ENCODE measurements at regions not wholly inside any gene's neighbourhood (a gene's known extent, or its start where the extent isn't known, plus 50 kb on each side); places are given as distances from the start of the nearest gene placed in this dataset.

DNA sequence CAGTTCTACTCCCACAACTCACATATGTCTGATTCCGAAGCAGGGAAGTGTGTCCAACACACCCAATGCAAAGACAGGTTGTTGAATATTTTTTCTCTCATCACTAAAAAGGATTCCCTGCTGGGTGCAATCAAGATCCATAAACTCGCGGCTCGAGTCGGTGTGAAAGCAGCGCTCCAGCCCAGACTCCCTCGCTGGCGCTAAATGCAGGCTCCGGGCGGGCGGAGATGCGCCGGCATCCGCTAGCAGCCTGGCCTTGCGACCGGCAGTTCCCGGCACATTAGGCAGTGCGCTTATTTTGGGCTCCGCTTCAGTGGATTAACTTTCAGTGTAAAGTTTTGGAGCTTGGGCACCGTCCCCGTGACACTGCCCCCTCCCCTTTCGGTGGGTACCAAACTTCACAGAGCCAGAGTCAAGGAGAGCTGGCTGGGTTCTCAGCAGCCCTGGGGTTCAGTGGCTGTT is 87.7 kb upstream of the POU3F1 start:
- peaks cover 4 to 14% of the 10 kb centered on the region in 2 donors for H3K4me1 ChIP-seq (ENCODE audit: control insufficient read depth in 1 of 2, insufficient read depth in 2 of 2, low read length in 2 of 2)

DNA sequence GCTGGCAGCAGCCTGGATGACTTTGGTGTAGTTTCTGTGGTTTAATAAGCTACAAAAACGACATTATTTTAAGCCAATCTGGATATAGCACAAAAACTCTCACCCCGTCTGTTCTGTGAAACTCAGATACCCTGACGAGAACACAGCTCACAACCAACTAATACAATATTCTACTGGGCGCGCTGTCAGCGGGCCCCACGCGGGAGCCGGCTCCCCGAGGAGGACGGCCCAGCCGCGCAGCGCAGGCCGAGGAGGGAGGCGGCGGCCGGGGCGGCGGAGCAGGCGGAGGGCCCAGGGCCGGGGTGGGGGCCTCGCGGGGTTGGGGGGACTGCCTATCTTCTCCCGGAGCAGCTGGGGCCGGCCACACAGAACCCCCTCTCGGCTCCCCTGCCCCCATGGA is 87.2 kb upstream of the POU3F1 start:
- Histone ChIP-seq H3K36me3 (ENCODE audit: control insufficient read depth in 1 of 2, insufficient read depth in 2 of 2, low read length in 2 of 2) (no peaks in the 10 kb centered on the region), H3K9me3 (ENCODE audit: control insufficient read depth in 1 of 2, low read length in 2 of 2) (no peaks in the 10 kb centered on the region), H3K4me1 (ENCODE audit: control insufficient read depth in 1 of 2, insufficient read depth in 2 of 2, low read length in 2 of 2) (peaks cover 0 to 8% of the 10 kb centered on the region in 2 donors), H3K27ac (ENCODE audit: low read length) (no peak overlapping the region), H3K27me3 (ENCODE audit: low read depth, low read length) (peaks cover 21% of the 10 kb centered on the region), H3K4me3 (ENCODE audit: low read depth in 1 of 2, low read length in 2 of 2) (no peak overlapping the region)

More for the DNA sequence above, 87.7 kb upstream of the POU3F1 start:
- Histone ChIP-seq H3K27ac (ENCODE audit: low read length) (no peak overlapping the region), H3K4me3 (ENCODE audit: low read depth in 1 of 2, low read length in 2 of 2) (no peak overlapping the region), H3K27me3 (ENCODE audit: low read depth, low read length) (peaks cover 21% of the 10 kb centered on the region), H3K9me3 (ENCODE audit: control insufficient read depth in 1 of 2, low read length in 2 of 2) (no peaks in the 10 kb centered on the region), H3K36me3 (ENCODE audit: control insufficient read depth in 1 of 2, insufficient read depth in 2 of 2, low read length in 2 of 2) (no peaks in the 10 kb centered on the region)

DNA sequence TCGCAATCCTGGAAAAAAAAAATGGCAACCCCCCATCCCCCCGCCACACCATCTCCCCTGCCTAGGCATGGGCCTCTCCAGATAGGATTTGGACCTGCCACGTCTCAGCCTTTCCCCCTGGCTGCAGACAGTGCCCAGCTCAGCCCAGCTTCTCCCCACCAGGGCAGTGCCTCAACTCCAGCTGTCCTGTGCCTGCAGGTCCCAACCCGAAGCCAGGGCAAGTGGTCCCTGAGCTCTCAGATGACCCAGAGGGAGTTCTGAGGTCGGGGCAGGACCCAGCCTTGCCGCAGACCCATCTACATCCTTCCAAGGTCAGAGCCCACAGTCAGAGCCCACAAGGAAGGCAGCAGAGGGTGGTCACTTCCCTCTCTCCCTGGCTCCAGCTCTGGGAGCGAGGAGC is 86.7 kb upstream of the POU3F1 start:
- no peak overlapping the region for H3K27ac ChIP-seq (ENCODE audit: low read length)
- H3K4me1 ChIP-seq (ENCODE audit: control insufficient read depth in 1 of 2, insufficient read depth in 2 of 2, low read length in 2 of 2): peaks cover 0 to 4% of the 10 kb centered on the region in 2 donors
- peaks cover 21% of the 10 kb centered on the region for H3K27me3 ChIP-seq (ENCODE audit: low read depth, low read length)
- H3K36me3 ChIP-seq (ENCODE audit: control insufficient read depth in 1 of 2, insufficient read depth in 2 of 2, low read length in 2 of 2): no peaks in the 10 kb centered on the region
- no peak overlapping the region for H3K4me3 ChIP-seq (ENCODE audit: low read depth in 1 of 2, low read length in 2 of 2)
- H3K9me3 ChIP-seq (ENCODE audit: control insufficient read depth in 1 of 2, low read length in 2 of 2): no peaks in the 10 kb centered on the region

DNA sequence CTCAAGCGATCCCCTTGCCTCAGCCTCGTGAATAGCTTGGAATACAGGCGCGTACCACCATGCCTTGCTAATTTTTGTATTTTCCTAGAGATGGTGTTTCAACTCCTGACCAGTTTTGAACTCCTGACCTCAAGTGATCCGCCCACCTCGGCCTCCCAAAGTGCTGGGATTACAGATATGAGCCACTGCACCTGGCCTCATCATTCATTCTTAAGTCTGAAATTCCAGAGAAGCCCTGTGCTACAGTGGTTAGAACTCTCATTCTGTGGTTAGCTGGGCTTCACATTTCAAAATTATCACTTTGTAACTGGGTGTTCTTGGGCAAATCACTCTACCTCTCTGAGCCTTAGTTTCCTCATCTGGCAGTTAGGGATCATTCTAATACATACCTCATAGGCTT is 86.1 kb upstream of the POU3F1 start:
- H3K27ac ChIP-seq (ENCODE audit: low read length): no peak overlapping the region
- H3K36me3 ChIP-seq (ENCODE audit: control insufficient read depth in 1 of 2, insufficient read depth in 2 of 2, low read length in 2 of 2): no peaks in the 10 kb centered on the region
- H3K27me3 ChIP-seq (ENCODE audit: low read depth, low read length): peaks cover 21% of the 10 kb centered on the region
- H3K9me3 ChIP-seq (ENCODE audit: control insufficient read depth in 1 of 2, low read length in 2 of 2): no peaks in the 10 kb centered on the region
- peaks cover 0 to 3% of the 10 kb centered on the region in 2 donors for H3K4me1 ChIP-seq (ENCODE audit: control insufficient read depth in 1 of 2, insufficient read depth in 2 of 2, low read length in 2 of 2)
- no peak overlapping the region for H3K4me3 ChIP-seq (ENCODE audit: low read depth in 1 of 2, low read length in 2 of 2)

DNA sequence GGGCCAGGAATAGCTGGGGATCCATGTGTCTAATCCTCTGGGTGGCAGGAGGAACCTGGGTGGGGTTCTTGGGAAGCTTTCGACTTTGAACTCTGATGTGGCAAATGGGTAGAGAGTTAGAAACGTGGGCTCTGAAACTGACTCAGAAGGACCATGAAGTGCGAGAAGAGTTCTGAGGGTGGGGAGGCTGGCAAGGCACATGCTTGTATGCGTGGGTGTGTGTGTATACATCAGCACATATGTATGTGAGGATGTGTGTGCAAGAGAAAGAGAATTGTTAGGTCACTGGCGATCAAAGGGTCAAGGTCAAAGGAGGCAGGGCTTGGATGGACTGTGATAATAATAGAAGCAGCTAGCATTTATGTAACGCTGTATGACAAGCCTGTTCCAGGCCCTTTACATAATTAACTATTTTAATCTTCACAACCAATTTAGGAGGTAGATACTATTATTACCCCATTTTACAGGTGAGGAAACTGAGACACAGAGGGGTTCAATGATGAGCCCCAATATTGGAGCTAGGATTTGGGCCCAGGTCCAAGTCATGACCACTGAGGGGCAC is 84.5 kb upstream of the POU3F1 start:
- no peak overlapping the region for H3K27ac ChIP-seq (ENCODE audit: low read length)
- H3K4me1 ChIP-seq (ENCODE audit: control insufficient read depth in 1 of 2, insufficient read depth in 2 of 2, low read length in 2 of 2): peaks cover 0 to 3% of the 10 kb centered on the region in 2 donors
- H3K9me3 ChIP-seq (ENCODE audit: control insufficient read depth in 1 of 2, low read length in 2 of 2): no peaks in the 10 kb centered on the region
- no peaks in the 10 kb centered on the region for H3K36me3 ChIP-seq (ENCODE audit: control insufficient read depth in 1 of 2, insufficient read depth in 2 of 2, low read length in 2 of 2)
- H3K4me3 ChIP-seq (ENCODE audit: low read depth in 1 of 2, low read length in 2 of 2): no peak overlapping the region
- H3K27me3 ChIP-seq (ENCODE audit: low read depth, low read length): peaks cover 21% of the 10 kb centered on the region

DNA sequence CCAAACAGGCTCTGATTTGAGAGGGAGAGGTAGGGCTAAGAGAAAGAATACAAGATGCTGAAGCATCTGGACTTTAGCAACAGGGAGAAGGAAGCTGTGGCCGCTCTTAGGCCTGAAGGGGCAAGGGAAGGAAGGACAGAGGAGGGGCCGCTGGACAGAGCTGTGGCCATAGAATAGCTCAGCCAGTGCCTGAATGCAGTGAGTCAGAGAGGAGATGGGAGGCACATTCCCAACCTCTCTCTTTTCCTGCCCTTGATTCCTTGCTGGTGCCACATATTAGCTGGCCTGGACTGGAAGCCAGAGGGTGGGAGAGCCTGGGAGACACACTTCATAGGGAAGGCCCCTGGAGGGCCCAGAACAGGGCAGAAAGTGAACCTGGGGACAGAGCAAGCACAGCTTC is 83.4 kb upstream of the POU3F1 start:
- no peak overlapping the region for H3K4me3 ChIP-seq (ENCODE audit: low read depth in 1 of 2, low read length in 2 of 2)
- no peak overlapping the region for H3K27ac ChIP-seq (ENCODE audit: low read length)
- no peaks in the 10 kb centered on the region for H3K36me3 ChIP-seq (ENCODE audit: control insufficient read depth in 1 of 2, insufficient read depth in 2 of 2, low read length in 2 of 2)
- no peaks in the 10 kb centered on the region for H3K9me3 ChIP-seq (ENCODE audit: control insufficient read depth in 1 of 2, low read length in 2 of 2)
- peaks cover 16% of the 10 kb centered on the region for H3K27me3 ChIP-seq (ENCODE audit: low read depth, low read length)
- peaks cover 0 to 3% of the 10 kb centered on the region in 2 donors for H3K4me1 ChIP-seq (ENCODE audit: control insufficient read depth in 1 of 2, insufficient read depth in 2 of 2, low read length in 2 of 2)

DNA sequence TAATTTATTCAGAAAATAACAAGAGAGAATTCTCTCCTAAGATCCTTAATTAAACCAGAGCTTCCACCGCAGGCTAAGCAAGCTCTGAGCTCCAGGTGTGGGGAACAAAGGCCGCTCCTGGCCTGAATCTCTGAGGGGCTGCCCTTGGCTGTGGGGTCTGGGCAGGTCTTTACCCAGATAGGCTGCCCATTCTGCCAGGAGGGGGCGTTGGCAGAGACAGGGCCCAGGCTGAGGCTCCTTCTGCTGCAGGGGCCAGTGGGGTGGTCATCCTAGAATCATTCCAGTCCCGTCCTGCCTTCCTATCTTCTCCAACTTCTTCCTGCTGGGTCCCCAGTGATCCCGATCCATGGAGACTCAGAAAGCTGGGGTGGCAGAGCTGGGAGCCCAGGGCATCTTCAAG is 82.9 kb upstream of the POU3F1 start:
- peaks cover 15% of the 10 kb centered on the region for H3K27me3 ChIP-seq (ENCODE audit: low read depth, low read length)
- no peaks in the 10 kb centered on the region for H3K36me3 ChIP-seq (ENCODE audit: control insufficient read depth in 1 of 2, insufficient read depth in 2 of 2, low read length in 2 of 2)
- H3K4me1 ChIP-seq (ENCODE audit: control insufficient read depth in 1 of 2, insufficient read depth in 2 of 2, low read length in 2 of 2): peaks cover 0 to 3% of the 10 kb centered on the region in 2 donors
- H3K9me3 ChIP-seq (ENCODE audit: control insufficient read depth in 1 of 2, low read length in 2 of 2): no peaks in the 10 kb centered on the region
- H3K27ac ChIP-seq (ENCODE audit: low read length): no peak overlapping the region
- no peak overlapping the region for H3K4me3 ChIP-seq (ENCODE audit: low read depth in 1 of 2, low read length in 2 of 2)

DNA sequence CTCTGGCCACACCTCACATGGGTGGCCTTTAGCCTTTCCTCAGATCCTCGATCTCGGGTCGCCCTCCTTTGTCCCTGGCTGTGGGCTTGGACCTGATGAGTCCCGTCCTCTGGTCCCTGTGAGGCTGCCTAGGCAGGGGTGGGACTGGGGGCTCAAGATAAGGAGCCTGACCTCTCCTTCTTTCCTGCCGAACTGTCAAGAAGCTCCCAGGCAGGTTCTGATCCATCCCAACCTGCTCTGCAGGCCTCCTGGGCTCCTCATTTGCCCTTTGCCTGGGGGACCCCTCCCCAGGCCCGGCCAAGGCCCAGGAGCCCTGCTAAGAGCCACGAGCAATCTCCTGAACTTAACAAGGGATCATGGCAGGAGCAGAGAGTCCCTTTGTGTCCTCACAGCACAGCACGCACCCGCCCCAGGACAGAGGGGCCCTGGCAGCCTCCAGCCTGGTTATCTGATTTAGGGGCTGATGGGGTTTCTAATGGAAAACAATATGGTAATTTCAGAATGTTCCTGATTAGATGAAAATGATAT is 82.4 kb upstream of the POU3F1 start:
- Histone ChIP-seq H3K36me3 (ENCODE audit: control insufficient read depth in 1 of 2, insufficient read depth in 2 of 2, low read length in 2 of 2) (no peaks in the 10 kb centered on the region), H3K27me3 (ENCODE audit: low read depth, low read length) (peaks cover 12% of the 10 kb centered on the region), H3K9me3 (ENCODE audit: control insufficient read depth in 1 of 2, low read length in 2 of 2) (no peaks in the 10 kb centered on the region), H3K4me1 (ENCODE audit: control insufficient read depth in 1 of 2, insufficient read depth in 2 of 2, low read length in 2 of 2) (peaks cover 0 to 3% of the 10 kb centered on the region in 2 donors), H3K27ac (ENCODE audit: low read length) (no peak overlapping the region), H3K4me3 (ENCODE audit: low read depth in 1 of 2, low read length in 2 of 2) (no peak overlapping the region)

DNA sequence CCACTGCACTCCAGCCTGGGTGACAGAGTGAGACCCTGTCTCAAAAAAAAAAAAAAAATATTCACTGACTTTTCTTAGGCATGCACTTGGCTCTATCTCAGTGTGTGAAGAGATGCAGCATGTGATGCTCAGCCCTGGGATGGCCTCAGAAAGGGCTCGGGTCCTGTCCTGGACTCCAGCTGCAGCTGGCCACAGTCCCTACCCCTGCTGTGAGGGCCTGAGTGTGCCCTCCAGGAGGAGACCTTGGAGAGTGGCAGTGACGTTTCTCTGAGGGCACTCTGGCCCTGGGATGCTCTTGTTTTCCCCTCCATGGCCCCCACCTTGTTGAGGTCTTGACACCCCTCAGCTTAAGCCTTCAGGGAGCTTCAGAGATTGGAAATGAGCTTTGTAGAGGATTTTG is 81.9 kb upstream of the POU3F1 start:
- no peaks in the 10 kb centered on the region for H3K36me3 ChIP-seq (ENCODE audit: control insufficient read depth in 1 of 2, insufficient read depth in 2 of 2, low read length in 2 of 2)
- no peak overlapping the region for H3K4me3 ChIP-seq (ENCODE audit: low read depth in 1 of 2, low read length in 2 of 2)
- H3K4me1 ChIP-seq (ENCODE audit: control insufficient read depth in 1 of 2, insufficient read depth in 2 of 2, low read length in 2 of 2): peaks cover 0 to 3% of the 10 kb centered on the region in 2 donors
- H3K27me3 ChIP-seq (ENCODE audit: low read depth, low read length): peaks cover 10% of the 10 kb centered on the region
- no peaks in the 10 kb centered on the region for H3K9me3 ChIP-seq (ENCODE audit: control insufficient read depth in 1 of 2, low read length in 2 of 2)
- H3K27ac ChIP-seq (ENCODE audit: low read length): no peak overlapping the region

DNA sequence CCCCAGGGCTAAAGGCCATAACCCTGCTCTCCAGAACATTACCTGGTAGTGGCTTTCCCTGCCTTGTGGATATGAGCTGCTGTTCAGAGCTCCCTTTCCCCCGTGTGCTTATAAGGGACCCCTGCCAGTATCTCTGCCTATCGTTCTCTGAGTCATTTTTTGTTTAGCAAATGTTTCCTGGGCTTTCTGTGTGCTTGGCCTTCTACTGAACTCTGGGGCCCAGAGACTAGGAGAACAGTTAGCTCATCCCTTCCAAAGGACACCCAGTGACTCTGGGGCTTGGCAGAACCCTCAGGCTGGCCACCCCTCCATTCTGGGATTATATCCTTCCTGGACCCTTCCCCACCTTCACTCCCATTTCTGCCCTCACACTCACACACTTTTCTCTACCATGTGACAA is 80.8 kb upstream of the POU3F1 start:
- no peaks in the 10 kb centered on the region for H3K27me3 ChIP-seq (ENCODE audit: low read depth, low read length)
- peaks cover 0 to 3% of the 10 kb centered on the region in 2 donors for H3K4me1 ChIP-seq (ENCODE audit: control insufficient read depth in 1 of 2, insufficient read depth in 2 of 2, low read length in 2 of 2)
- H3K27ac ChIP-seq (ENCODE audit: low read length): no peak overlapping the region

DNA sequence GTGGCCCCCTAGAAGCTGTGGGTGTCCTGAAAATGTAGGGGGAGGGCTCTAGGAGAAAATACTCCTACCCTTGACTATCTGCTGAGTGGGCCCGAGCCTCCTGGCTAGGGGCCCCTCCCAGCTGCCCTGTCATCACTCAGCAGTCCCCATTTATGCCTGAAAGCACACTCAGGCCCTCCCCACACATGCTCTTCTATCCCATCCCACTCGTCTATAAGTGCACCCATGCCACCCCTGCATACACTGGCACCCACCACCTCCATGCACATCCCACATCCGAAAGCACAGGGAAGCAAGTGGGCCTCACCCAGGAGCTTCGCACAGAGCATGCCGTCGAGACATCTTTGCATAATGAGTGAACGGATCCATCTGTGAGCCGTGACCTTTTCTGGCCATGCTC is 80.4 kb upstream of the POU3F1 start:
- Histone ChIP-seq H3K36me3 (ENCODE audit: control insufficient read depth in 1 of 2, insufficient read depth in 2 of 2, low read length in 2 of 2) (no peaks in the 10 kb centered on the region), H3K9me3 (ENCODE audit: control insufficient read depth in 1 of 2, low read length in 2 of 2) (no peaks in the 10 kb centered on the region), H3K4me1 (ENCODE audit: control insufficient read depth in 1 of 2, insufficient read depth in 2 of 2, low read length in 2 of 2) (peaks cover 0 to 3% of the 10 kb centered on the region in 2 donors), H3K4me3 (ENCODE audit: low read depth in 1 of 2, low read length in 2 of 2) (no peak overlapping the region), H3K27me3 (ENCODE audit: low read depth, low read length) (no peaks in the 10 kb centered on the region), H3K27ac (ENCODE audit: low read length) (no peak overlapping the region)

More for the DNA sequence above, 80.8 kb upstream of the POU3F1 start:
- no peaks in the 10 kb centered on the region for H3K36me3 ChIP-seq (ENCODE audit: control insufficient read depth in 1 of 2, insufficient read depth in 2 of 2, low read length in 2 of 2)
- H3K4me3 ChIP-seq (ENCODE audit: low read depth in 1 of 2, low read length in 2 of 2): no peak overlapping the region
- no peaks in the 10 kb centered on the region for H3K9me3 ChIP-seq (ENCODE audit: control insufficient read depth in 1 of 2, low read length in 2 of 2)
